Cerebellar nuclear complex (tissue), 1 donor: ENCODE measurements at regions not wholly inside any gene's neighbourhood (a gene's known extent, or its start where the extent isn't known, plus 50 kb on each side); places are given as distances from the start of the nearest gene placed in this dataset.
"Not testable (repeated sequence)": the region's sequence is repeated elsewhere in the genome, so short reads cannot be mapped to it uniquely, and the experiment has no call there.

Experiments used
- DNase-seq, 2 experiments: peaks; one replicate each; lab custom pipeline; 2025; lab: John Stamatoyannopoulos, UW

DNA sequence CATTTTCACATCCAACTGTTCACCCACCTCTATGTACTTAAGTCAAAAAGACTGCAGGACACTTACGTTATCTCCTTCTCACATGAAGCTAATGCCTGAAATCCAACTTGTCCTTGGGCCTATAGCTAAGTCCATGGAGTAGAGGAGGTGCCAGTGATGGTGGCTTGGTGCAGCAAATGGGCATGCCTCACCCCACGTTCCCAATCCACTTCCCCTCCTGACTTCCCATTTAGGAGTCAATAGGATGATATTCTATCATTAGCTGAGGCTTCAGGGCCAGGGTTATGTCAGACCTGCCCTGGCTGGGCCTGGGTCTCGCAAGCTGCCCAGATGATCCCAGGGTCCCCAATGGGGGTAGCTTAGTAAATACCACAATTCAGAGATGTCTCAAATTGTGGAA is 410.4 kb downstream of the MAFB start:
- no peak for DNase-seq

- DNase-seq: no peak
These were observed 412.7 kb downstream of the MAFB start for GRCh38 chr20:40276301-40276700.

DNA sequence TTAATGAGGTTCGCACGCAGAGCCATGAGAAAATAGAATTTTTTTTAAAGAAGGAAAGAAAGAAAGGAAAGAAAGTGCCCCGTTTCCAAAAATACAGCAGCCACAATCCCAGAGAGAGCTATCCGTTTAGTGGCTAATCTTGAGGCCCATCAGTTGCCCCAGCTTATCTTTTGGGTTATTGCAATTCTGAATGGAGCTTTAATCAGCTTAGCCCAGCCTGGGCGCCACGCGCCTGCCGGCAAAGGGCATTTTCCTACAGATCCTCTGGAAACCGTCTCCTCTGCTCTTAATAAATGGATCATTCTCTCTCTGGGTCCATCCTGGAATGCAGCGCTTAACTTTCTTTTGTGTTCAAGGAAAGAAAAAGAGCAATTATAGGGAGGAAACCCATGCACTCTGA is 413.3 kb downstream of the MAFB start:
- DNase-seq: no peak

- no peak for DNase-seq
These were observed 414.0 kb downstream of the MAFB start for GRCh38 chr20:40274912-40275533.

DNA sequence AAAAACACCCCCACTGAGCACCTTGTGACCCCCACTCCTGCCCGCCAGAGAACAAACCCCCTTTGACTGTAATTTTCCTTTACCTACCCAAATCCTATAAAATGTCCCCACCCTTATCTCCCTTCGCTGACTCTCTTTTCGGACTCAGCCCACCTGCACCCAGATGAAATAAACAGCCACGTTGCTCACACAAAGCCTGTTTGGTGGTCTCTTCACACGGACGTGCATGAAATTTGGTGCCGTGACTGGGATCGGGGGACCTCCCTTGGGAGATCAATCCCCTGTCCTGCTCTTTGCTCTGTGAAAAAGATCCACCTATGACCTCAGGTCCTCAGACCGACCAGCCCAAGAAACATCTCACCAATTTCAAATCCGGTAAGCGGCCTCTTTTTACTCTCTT is 419.8 kb downstream of the MAFB start:
- DNase-seq: not testable (repeated sequence)

GRCh38 chr20:40268321-40269075 is 420.5 kb downstream of the MAFB start:
- DNase-seq: no peak

DNA sequence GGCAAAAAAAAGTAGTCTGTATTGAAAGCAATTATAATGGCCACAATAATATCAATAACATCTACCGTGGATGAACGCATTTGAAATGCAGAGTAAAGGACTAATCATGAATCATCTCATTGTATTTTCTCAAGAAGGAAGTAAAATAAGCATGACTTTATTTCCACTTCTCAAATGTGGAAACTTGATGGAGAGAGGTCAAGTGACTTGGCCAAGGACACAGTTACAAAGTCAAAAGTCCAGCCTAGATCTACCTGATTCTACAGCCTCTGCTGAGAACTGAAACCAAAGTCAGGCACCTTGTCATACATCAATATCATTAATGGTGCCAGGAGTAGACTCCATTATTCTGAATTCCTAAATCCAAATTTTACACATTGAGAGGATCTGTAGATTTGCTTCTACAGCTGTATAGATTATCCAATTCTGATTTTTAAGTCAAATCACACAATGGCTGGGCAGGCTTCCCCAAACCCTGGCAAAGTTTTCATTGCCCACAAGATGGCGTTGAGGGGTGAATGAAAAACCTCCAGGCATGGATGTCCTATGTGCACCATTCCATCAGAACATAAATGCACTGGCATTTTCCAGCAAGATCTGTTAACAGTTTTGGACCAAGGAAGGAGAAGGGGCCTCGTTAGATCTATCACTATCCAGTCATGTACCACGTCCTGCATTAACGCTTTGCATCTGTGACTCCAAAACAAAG is 423.1 kb downstream of the MAFB start:
- no peak for DNase-seq

DNA sequence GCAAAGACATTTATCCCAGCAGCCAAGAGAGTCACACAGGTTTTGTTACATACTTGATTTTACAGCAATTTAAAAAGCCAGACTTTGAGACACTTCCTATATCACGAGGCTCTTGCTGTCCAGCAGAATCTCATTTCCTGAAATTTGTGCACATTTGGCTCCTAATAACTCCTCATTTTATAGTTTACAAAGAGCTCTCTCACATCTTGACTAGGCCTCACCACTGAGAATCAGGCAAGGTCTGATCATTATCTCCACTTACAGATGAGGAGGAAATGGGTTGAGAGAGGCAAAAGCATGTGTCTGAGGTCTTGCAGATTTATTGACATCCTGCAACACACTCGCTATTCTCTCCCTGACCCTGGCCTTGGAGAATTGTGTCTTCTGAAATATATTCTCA is 426.8 kb downstream of the MAFB start:
- DNase-seq: no peak

DNA sequence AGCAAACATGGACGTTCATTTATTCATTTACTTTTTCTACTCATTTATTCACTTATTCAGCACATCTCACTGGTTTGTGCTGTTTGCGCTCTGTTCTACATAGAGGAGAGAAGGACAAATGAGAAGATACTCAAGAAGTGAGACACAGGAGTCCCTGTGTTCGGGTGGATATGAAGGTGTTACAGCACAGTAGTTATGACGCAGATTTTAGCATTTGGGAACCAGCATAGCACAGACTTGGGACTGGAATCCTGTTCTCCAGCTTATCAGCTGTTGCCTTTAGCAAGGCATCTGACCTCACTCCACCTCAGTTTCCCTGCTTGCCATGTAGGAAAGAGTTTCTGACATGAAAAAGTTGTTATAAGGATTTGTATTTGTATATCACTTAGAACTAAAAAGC is 430.1 kb downstream of the MAFB start:
- no peak for DNase-seq

DNA sequence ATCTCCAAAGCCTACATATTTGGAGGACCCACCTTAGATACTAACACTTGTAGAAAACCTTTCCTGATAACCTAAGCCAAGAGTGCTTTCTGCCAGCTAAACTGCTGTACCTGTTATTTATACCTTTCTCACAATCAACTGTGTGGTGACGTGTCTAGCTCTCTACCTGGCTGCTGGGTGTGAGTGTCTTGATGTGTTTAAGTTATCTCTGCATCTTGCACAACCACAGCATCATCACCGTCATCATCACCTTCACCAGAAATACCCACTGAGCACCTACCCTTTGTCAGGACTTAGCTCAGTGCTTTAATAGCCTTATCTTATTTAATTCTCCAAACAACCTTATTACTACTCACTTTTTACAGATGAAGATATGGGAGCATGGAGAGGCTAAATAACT is 431.3 kb downstream of the MAFB start:
- DNase-seq: no peak

DNA sequence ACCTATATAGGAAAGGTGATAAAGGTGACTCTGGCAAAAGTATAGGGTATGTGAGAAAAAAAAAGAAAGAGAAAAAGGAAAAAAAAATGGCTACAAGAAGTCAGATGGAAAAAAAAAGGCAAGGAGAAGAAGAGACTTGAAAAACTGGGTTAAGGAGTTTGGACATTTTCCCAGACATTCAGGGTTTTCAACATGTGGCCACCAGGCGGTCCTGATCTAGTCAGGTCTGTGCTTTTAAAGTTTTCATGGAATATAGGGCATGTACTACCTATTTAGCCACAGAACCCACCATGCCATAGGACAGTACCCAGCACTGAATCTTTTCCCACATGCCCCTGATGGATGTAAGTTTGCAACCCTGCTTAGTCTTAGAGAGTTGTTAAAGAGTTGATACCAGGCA is 433.7 kb downstream of the MAFB start:
- DNase-seq: no peak

DNA sequence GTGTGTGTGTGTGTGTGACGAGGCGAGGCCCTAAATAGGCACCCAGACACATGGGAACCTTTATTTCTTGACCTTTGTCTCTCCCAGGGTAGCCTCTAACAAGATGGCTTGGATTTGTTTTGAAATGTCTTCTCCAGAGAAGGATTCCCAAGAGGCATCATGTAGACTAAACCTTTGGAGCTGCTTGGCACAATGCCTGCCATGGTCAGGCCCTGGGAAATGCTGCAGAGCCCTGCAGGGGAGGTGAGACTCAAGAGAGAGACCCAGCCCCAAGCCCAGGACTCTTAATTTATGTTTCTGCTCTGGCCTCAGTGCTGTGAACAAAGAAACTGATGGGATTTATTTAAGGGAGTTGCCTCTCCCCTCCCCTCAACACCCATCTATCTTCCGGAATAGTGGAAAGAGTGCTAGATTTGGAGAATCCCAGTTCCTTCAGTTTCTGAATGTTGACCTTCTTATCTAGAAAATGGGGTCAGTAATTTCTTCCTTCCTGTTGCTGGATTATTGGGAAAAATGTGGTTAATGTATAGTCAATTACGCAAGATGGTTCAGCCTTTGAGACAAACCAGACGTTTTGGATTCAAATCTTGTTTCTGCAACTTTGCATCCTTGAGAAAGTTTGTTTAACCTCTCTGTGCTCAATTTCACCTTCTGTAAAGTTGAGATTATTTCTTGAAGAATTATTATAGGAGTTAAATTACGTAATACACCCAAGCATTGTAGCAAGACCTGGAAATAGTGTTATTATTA is 434.8 kb downstream of the MAFB start:
- DNase-seq: no peak

GRCh38 chr20:40251284-40251932 is 437.6 kb downstream of the MAFB start:
- DNase-seq: no peak

GRCh38 chr20:40249805-40250204 is 439.2 kb downstream of the MAFB start:
- DNase-seq: no peak

DNA sequence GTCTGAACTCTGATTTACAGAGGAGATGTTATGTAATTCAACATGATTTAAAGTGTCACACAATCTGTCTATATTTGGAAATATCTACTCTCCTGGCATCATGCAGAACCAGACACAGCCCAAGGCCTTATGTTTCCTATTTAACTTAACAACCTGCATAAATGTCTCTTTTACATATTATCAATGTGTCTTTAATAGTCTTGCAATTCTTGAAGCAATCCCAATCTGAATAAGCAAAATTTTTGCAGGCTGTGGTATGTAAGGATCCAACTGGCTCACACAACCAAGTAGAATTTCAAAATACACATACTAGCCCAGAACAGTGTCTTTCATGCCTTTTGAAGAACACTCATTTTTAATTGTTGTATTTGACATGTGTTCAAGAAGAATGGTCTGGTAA is 443.2 kb downstream of the MAFB start:
- DNase-seq: no peak

DNA sequence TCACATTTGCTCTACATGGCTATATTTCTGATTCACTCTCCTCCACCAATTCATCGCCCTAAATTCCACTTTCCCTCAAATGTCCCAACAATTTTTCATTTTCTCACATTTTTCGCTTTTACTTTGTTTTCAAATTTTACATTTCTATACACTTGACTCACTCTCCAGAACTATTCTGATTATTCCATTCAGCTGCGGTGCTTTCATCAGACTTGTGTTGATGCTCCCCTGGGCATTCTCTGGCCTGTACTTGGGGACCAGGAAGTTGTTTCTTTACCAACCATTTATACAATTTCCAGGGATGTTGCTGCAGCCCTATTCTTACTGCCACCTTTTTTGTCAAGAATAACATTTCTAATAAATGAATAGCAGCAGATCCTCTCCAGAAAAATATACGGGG is 444.8 kb downstream of the MAFB start:
- no peak for DNase-seq

DNA sequence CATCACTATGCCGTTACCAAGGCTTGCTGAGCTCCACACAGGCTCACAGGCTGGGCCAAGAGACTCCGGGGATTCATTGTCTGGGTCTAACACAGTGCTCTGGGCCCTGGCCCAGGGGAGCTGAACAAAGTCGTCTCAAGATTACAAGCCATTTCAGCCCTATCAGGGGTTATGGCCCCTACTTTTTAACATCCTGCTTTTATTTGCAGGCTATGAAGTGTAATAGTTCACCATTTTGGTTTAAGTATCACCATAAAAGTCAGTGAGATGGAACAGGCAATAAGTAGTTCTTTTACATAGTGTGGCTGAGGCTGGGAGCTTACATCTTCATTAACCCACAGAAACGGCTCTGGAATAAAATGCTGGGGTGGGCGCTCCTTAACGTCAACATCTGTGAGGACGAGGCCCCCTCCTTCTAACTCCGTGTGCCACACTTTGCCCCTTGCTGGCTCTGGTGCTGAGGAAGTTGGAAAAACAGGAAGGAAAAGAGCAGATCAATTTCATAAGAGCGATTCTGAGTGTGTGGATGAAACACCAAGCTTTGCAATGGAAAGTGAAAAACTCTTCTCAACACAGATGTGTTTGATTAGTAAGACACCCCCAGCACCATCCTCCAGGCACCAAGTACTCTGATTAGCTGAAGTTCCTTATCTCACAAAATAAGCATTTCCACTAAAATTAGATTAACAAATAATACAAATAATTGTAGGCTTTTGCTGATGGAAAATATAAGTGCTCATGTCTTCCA is 447.3 kb downstream of the MAFB start:
- DNase-seq: no peak

GRCh38 chr20:40238511-40238910 is 450.5 kb downstream of the MAFB start:
- DNase-seq: no peak

DNA sequence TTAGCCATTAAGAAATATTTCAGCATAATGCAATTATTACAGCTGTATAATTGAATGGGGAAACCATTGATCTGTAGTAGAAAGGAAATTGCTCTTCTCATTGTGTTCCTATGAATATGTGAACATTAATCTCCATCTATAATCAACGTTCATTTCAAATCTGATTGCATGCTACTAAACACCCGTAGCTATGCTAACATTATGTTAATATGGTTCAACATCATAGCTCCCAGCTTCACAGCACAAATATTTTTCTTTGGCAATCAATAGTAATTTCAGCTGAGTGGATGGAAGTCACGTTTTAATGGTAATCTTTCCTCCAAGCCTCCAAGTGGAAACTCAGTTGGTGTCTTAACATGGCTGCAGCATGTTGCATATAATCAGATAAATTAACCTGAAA is 454.4 kb downstream of the MAFB start:
- DNase-seq: no peak

DNA sequence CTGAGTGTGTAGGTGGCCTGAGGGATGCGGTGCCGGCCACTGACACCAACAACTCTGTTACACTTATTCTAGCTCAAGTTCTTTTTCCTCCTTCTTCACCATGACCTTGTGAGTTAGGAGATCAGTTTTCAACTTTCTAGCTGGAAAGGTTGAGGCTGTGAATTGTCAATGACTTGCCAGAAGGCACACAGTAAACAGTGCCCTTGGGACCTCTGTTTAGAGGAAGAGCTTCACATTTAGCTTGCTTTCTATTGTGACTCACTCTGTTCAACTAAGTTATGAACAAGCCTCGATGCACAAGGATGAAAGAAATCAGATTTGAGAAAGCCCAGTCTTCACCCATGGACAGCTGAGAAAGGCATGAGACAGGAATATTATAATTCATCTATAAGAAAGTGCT is 455.6 kb downstream of the MAFB start:
- no peak for DNase-seq

- no peak for DNase-seq
These were observed 456.3 kb downstream of the MAFB start for GRCh38 chr20:40232756-40233155.
